Pulmonary artery endothelial cell (primary cell): ENCODE measurements at regions not wholly inside any gene's neighbourhood (a gene's known extent, or its start where the extent isn't known, plus 50 kb on each side); places are given as distances from the start of the nearest gene placed in this dataset.

ENCODE experiments used
- DNase-seq: peaks from one replicate; pipeline ENCODE4 v3.0.0-alpha.2; 2011; ENCODE audit warnings: low read depth, low spot score

GRCh38 chr2:238634701-238635357 is 208.1 kb downstream of the ASB1 start:
- no peak for DNase-seq

- DNase-seq = no peak
Observed at GRCh38 chr2:238635647-238636051, 208.9 kb downstream of the ASB1 start.

- no peak for DNase-seq
Observed at GRCh38 chr2:238636269-238637073, 209.7 kb downstream of the ASB1 start.

- DNase-seq = no peak
Observed at GRCh38 chr2:238638100-238638981, 209.5 kb upstream of the TWIST2 start.

- DNase-seq = no peak
Observed at GRCh38 chr2:238638982-238639628, 208.8 kb upstream of the TWIST2 start.

GRCh38 chr2:238640486-238640885 is 207.4 kb upstream of the TWIST2 start:
- DNase-seq = no peak

GRCh38 chr2:238642973-238643372 is 204.9 kb upstream of the TWIST2 start:
- DNase-seq = no peak

- no peak for DNase-seq
Observed at GRCh38 chr2:238643400-238643907, 204.4 kb upstream of the TWIST2 start.

GRCh38 chr2:238644095-238645081 is 203.5 kb upstream of the TWIST2 start:
- DNase-seq = peak; percentile 64

- DNase-seq = no peak
Observed at GRCh38 chr2:238645095-238645494, 202.8 kb upstream of the TWIST2 start.

GRCh38 chr2:238645716-238646115 is 202.2 kb upstream of the TWIST2 start:
- DNase-seq = no peak

- no peak for DNase-seq
Observed at GRCh38 chr2:238646281-238646680, 201.6 kb upstream of the TWIST2 start.

- DNase-seq = no peak
Observed at GRCh38 chr2:238646803-238647202, 201.1 kb upstream of the TWIST2 start.

- no peak for DNase-seq
Observed at GRCh38 chr2:238649123-238649522, 198.8 kb upstream of the TWIST2 start.

- no peak for DNase-seq
Observed at GRCh38 chr2:238649936-238650518, 197.9 kb upstream of the TWIST2 start.

- DNase-seq = no peak
Observed at GRCh38 chr2:238650536-238650935, 197.3 kb upstream of the TWIST2 start.

- DNase-seq = no peak
Observed at GRCh38 chr2:238651306-238652052, 196.4 kb upstream of the TWIST2 start.

- DNase-seq = no peak
Observed at GRCh38 chr2:238652053-238652770, 195.7 kb upstream of the TWIST2 start.
